IMR-90 (cell line): ENCODE measurements at regions not wholly inside any gene's neighbourhood (a gene's known extent, or its start where the extent isn't known, plus 50 kb on each side); places are given as distances from the start of the nearest gene placed in this dataset.

Experiments
- CTCF ChIP-seq: conservative IDR thresholded peaks from 2 replicates; pipeline ENCODE4 v1.5.1; 2012; ENCODE audit warnings: mild to moderate bottlenecking, low read depth, low read length, improper control_type of control experiment
- RAD21 ChIP-seq: IDR thresholded peaks from 2 replicates; pipeline ENCODE4 v1.6.1; 2012; ENCODE audit warnings: low read length, improper control_type of control experiment
- RFX5 ChIP-seq: IDR thresholded peaks from 2 replicates; pipeline ENCODE4 v1.8.0; 2012; ENCODE audit warnings: low read depth, mild to moderate bottlenecking, low read length, moderate library complexity

DNA sequence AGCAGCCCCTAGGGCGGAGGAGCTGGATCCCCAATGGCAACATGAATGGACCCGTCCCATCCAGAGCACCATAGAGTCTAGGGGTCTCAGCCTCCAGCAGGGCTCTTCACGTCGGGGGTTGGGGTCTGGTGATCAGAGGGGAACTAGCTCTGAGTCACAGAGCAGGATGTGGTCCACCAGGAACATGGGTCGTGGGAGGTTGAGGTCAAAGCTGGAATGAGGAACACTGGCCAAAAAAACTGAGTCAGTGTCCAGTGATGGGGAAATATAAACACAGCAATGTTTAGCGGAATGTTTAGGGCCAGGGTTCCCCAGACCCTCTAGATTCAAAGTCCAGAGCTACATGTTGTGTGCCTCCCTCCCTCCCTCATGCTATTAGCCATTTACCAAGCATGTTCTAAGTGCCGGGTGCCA lies 79.1 kb upstream of the C16orf82 start:
- no peak for TF ChIP-seq CTCF
- no peak for TF ChIP-seq RAD21
- TF ChIP-seq RFX5: no peak
